GM12878 (cell line): ENCODE measurements at regions not wholly inside any gene's neighbourhood (a gene's known extent, or its start where the extent isn't known, plus 50 kb on each side); places are given as distances from the start of the nearest gene placed in this dataset.

Experiments
- ATAC-seq: fragments of 200-7000 bp; cut with Tn5 transposase; 3 replicates; pipeline ENCODE4 v1.9.1; 2020; ENCODE audit warnings: mild to moderate bottlenecking, moderate library complexity
- BruUV-seq: library from RNA; stranded (reverse); fragments of 400-500 nt; replicated peaks from 2 replicates; lab custom pipeline; 2021; lab: Mats Ljungman, UMichigan
- CTCF ChIA-PET: fragments of 300-600 bp; sonication (Branson Sonifier 250); formaldehyde crosslinking; extraction: SDS; loops from one replicate; lab custom pipeline; 2021; ENCODE audit warnings: inconsistent platforms; lab: Yijun Ruan, JAX
- POLR2A ChIA-PET: fragments of 350-600 bp; formaldehyde crosslinking; extraction: SDS; loops from one replicate; lab custom pipeline; 2021; ENCODE audit warnings: inconsistent platforms; lab: Charles Lee
- RAD21 ChIA-PET: fragments of 300-600 bp; sonication (Branson Sonifier 250); formaldehyde crosslinking; loops from one replicate; lab custom pipeline; 2023; ENCODE audit warnings: antibody characterized with exemption; ENCODE audit not compliant: unreplicated experiment; lab: Charles Lee
- SMC1A ChIA-PET: fragments of 300-600 bp; sonication (Branson Sonifier 250); formaldehyde crosslinking; loops from one replicate; lab custom pipeline; 2023; ENCODE audit not compliant: unreplicated experiment, uncharacterized antibody; lab: Charles Lee
- DNase-seq: peaks from one replicate; pipeline ENCODE4 v3.0.0-alpha.2; 2011; ENCODE audit warnings: low read depth, low spot score
- FAIRE-seq: peaks from 3 replicates; lab custom pipeline; 2011; peaks lifted over from hg19 to GRCh38; lab: Jason Lieb, UNC
- H2AFZ ChIP-seq: 2 replicates; pipeline ENCODE4 v1.6.0; 2011; ENCODE audit warnings: low read depth, low read length, control low read depth; ENCODE audit not compliant: control insufficient read depth
- H3K27ac ChIP-seq: 2 replicates; pipeline ENCODE4 v1.5.1; 2011; ENCODE audit warnings: control low read depth; ENCODE audit not compliant: control insufficient read depth, insufficient read depth
- H3K27me3 ChIP-seq, 2 experiments: replicated peaks in 1 of 2; 2 replicates each; pipeline versions ENCODE4 v1.6.0 to v1.6.1; 2011; ENCODE audit warnings: low read length in 1 of 2; ENCODE audit not compliant: control insufficient read depth in 2 of 2, insufficient read depth in 2 of 2
- H3K36me3 ChIP-seq, 2 experiments: 2 replicates each; pipeline ENCODE4 v1.5.1; 2011; ENCODE audit warnings: low read length in 1 of 2; ENCODE audit not compliant: control insufficient read depth in 2 of 2, insufficient read depth in 2 of 2
- H3K4me1 ChIP-seq: 2 replicates; pipeline ENCODE4 v1.6.1; 2011; ENCODE audit warnings: mild to moderate bottlenecking, low read length, moderate library complexity, mixed read lengths; ENCODE audit not compliant: control insufficient read depth, insufficient read depth
- H3K4me2 ChIP-seq: 2 replicates; pipeline ENCODE4 v1.6.0; 2011; ENCODE audit warnings: control low read depth; ENCODE audit not compliant: control insufficient read depth, insufficient read depth
- H3K4me3 ChIP-seq: fragments of 200-600 bp; sonication (generic); 2 replicates; pipeline ENCODE4 v1.5.1; 2016
- H3K79me2 ChIP-seq: 2 replicates; pipeline ENCODE4 v1.6.0; 2011; ENCODE audit warnings: low read length; ENCODE audit not compliant: control insufficient read depth, insufficient read depth
- H3K9ac ChIP-seq: 2 replicates; pipeline ENCODE4 v1.8.0; 2011; ENCODE audit warnings: low read length, control low read depth, mixed read lengths; ENCODE audit not compliant: control insufficient read depth, insufficient read depth
- H3K9me3 ChIP-seq: replicated peaks from 3 replicates; pipeline ENCODE4 v1.5.1; 2011; ENCODE audit warnings: mild to moderate bottlenecking, low read length; ENCODE audit not compliant: control insufficient read depth, insufficient read depth
- H4K20me1 ChIP-seq: 2 replicates; pipeline ENCODE4 v1.6.0; 2011; ENCODE audit not compliant: control insufficient read depth, insufficient read depth
- BMI1 ChIP-seq: fragments of 450-650 bp; IDR thresholded peaks from 2 replicates; pipeline ENCODE4 v1.6.1; 2016; ENCODE audit warnings: mild to moderate bottlenecking, moderate library complexity, borderline replicate concordance
- CBX3 ChIP-seq: fragments of 200-600 bp; sonication (generic); IDR thresholded peaks from 2 replicates; pipeline ENCODE4 v1.6.1; 2016; ENCODE audit warnings: low read depth, borderline replicate concordance
- CHD2 ChIP-seq: IDR thresholded peaks from 2 replicates; pipeline ENCODE4 v1.6.1; 2011; ENCODE audit warnings: low read depth, low read length, improper control_type of control experiment, borderline replicate concordance
- ESRRA ChIP-seq: IDR thresholded peaks from 2 replicates; pipeline ENCODE4 v1.6.1; 2012; ENCODE audit warnings: mild to moderate bottlenecking, low read length, improper control_type of control experiment
- EZH2 ChIP-seq: IDR thresholded peaks from 2 replicates; pipeline ENCODE4 v1.6.1; 2012; ENCODE audit warnings: low read depth, mild to moderate bottlenecking, control low read depth, inconsistent platforms, low read length, borderline replicate concordance; ENCODE audit not compliant: control insufficient read depth
- FOXK2 ChIP-seq: fragments of 450-650 bp; IDR thresholded peaks from 2 replicates; pipeline ENCODE4 v1.6.1; 2017; ENCODE audit warnings: mild to moderate bottlenecking, moderate library complexity
- FOXM1 ChIP-seq: IDR thresholded peaks from 2 replicates; pipeline ENCODE4 v1.6.1; 2012; ENCODE audit warnings: low read depth, mild to moderate bottlenecking, inconsistent platforms, low read length, moderate library complexity
- GATAD2B ChIP-seq: fragments of 450-650 bp; conservative IDR thresholded peaks from 2 replicates; pipeline ENCODE4 v1.6.1; 2017; ENCODE audit warnings: low read depth, mild to moderate bottlenecking, moderate library complexity
- KLF5 ChIP-seq: fragments of 450-650 bp; IDR thresholded peaks from 2 replicates; pipeline ENCODE4 v1.6.1; 2014; ENCODE audit warnings: mild to moderate bottlenecking; ENCODE audit not compliant: partially characterized antibody
- POU2F2 ChIP-seq: IDR thresholded peaks from 3 replicates; pipeline ENCODE4 v1.6.1; 2011; ENCODE audit warnings: low read depth, mild to moderate bottlenecking, low read length, borderline replicate concordance
- RCOR1 ChIP-seq: conservative IDR thresholded peaks from 2 replicates; pipeline ENCODE4 v1.6.1; 2012; ENCODE audit warnings: low read depth, low read length, improper control_type of control experiment
- SMAD5 ChIP-seq: IDR thresholded peaks from 2 replicates; pipeline ENCODE4 v1.6.1; 2016; ENCODE audit warnings: antibody characterized with exemption, low read depth
- SMARCA5 ChIP-seq: fragments of 450-650 bp; IDR thresholded peaks from 2 replicates; pipeline ENCODE4 v1.6.1; 2017; ENCODE audit warnings: mild to moderate bottlenecking
- SMC3 ChIP-seq: IDR thresholded peaks from 2 replicates; pipeline ENCODE4 v1.6.1; 2011; ENCODE audit warnings: low read length, improper control_type of control experiment, borderline replicate concordance
- SRF ChIP-seq, 2 experiments: IDR thresholded peaks; 2 replicates each; pipeline ENCODE4 v1.6.1; 2011; ENCODE audit warnings: low read depth in 2 of 2, low read length in 2 of 2, mild to moderate bottlenecking in 1 of 2, moderate library complexity in 1 of 2
- ZNF274 ChIP-seq: IDR thresholded peaks from one replicate; pipeline ENCODE4 v1.8.0; 2011; ENCODE audit not compliant: insufficient read length, insufficient read depth
- ZSCAN29 ChIP-seq: fragments of 450-650 bp; IDR thresholded peaks from 2 replicates; pipeline ENCODE4 v1.6.1; 2017; ENCODE audit warnings: mild to moderate bottlenecking, moderate library complexity
- WGBS: methylation state at CpG from one replicate; pipeline ENCODE4 v1.1.6; 2016; ENCODE audit warnings: low lambda C conversion rate; ENCODE audit not compliant: insufficient replicate concordance, insufficient coverage; ENCODE audit errors: missing lambda C conversion rate; 5-methylcytosine and 5-hydroxymethylcytosine counted together
- in situ Hi-C: fragments of 300-500 bp; cut with MboI; formaldehyde crosslinking; loops from 9 replicates; pipeline ENCODE4 v1.14.3; 2018; ENCODE audit warnings: mixed read lengths
- intact Hi-C: fragments of 100-400 bp; cut with micrococcal nuclease; formaldehyde crosslinking; loops from one replicate; pipeline ENCODE4 v1.14.2; 2022; ENCODE audit not compliant: unreplicated experiment
- TF ChIP-seq, protein P1 (sequence below): IDR thresholded peaks from 2 replicates; pipeline ENCODE4 v1.6.1; 2012; ENCODE audit warnings: low read depth, low read length, improper control_type of control experiment

DNA sequence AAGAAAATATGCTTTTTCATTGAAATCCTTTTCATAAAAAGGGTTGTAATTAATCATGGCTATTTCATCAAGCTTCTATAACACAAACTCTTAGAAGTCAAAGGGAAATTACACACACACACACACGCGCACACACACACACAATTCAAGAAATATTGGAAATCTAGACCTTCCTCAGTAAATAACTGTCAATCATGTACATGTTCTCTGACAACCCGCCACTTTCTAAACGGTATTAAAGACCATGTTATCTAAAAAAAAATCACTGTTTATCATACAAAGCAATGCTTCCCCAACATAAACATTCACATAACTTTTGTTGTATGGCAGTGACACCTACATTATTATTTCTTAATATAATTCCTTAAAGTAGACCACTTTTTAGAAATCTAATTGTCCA, 132.2 kb downstream of the EFNB2 start (continued):
- TF ChIP-seq KLF5 = no peak
- TF ChIP-seq, all 136 proteins: peak for 0

DNA sequence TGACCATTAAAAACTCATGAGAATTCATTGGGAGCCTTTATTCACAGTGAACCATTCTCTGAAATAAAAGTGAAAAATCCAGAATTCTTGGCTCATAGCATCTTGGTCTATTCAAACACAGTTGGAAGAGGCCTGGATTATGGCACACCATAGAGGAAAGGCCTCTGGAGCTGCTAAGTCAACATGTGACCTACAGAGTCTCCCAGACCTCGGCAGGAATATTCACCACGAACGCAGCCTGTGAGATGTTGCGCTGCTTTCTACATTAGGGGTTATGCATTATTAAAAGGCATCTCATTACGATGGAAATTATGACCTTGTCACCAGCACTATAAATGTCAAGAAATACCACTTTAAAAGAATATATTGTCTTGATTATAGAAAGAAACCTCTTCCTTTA, 132.6 kb downstream of the EFNB2 start:
- DNase-seq (no peak), ATAC-seq (no peak), FAIRE-seq (no peak)
- intact Hi-C loops = no loop called here
- Histone ChIP-seq H3K79me2 (no peaks in the 10 kb centered on the region), H2AFZ (no peak overlapping the region), H3K4me2 (no peak overlapping the region), H3K36me3 (no peaks in the 10 kb centered on the region), H3K27ac (no peak overlapping the region), H3K4me3 (no peak overlapping the region), H4K20me1 (no peaks in the 10 kb centered on the region), H3K9ac (no peak overlapping the region), H3K4me1 (no peaks in the 10 kb centered on the region), H3K9me3 (no peaks in the 10 kb centered on the region), H3K27me3 (no peaks in the 10 kb centered on the region)
- RAD21 ChIA-PET = no interaction called here
- CTCF ChIA-PET = no interaction called here
- WGBS = 60% methylated on average over 5 of the region's 5 CpGs
- SMC1A ChIA-PET = no interaction called here
- in situ Hi-C loops = no loop called here
- BruUV-seq = no TSS peak
- TF ChIP-seq CHD2 (no peak), RCOR1 (no peak), FOXK2 (no peak), CBX3 (no peak), SRF (IDR thresholded peaks at IDR 0.05; ENCODE audit: low read depth in 2 of 2, low read length in 2 of 2) (no peak), FOXM1 (no peak), ESRRA (no peak), SMAD5 (no peak), EZH2 (no peak), ZSCAN29 (no peak), SMARCA5 (no peak), BMI1 (no peak), GATAD2B (no peak), POU2F2 (no peak), ZNF274 (no peak), SMC3 (no peak)
- TF ChIP-seq, protein P1, sequence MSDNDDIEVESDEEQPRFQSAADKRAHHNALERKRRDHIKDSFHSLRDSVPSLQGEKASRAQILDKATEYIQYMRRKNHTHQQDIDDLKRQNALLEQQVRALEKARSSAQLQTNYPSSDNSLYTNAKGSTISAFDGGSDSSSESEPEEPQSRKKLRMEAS = no peak
- POLR2A ChIA-PET = no interaction called here
